GM18873 (cell line): ENCODE measurements at regions not wholly inside any gene's neighbourhood (a gene's known extent, or its start where the extent isn't known, plus 50 kb on each side); places are given as distances from the start of the nearest gene placed in this dataset.

ENCODE experiments used
- ATAC-seq: cut with Tn5 transposase; IDR thresholded peaks from one replicate; pipeline ENCODE4 v1.9.1; 2021; ENCODE audit warnings: mild to moderate bottlenecking, moderate library complexity, moderate number of reproducible peaks; ENCODE audit not compliant: unreplicated experiment, low FRiP score

- no peak for ATAC-seq
Measured at GRCh38 chr4:125365731-125366130, 51.0 kb downstream of the FAT4 start.

- ATAC-seq, result no peak
Measured at GRCh38 chr4:125368146-125368545, 53.4 kb downstream of the FAT4 start.

GRCh38 chr4:125368671-125369081 lies 53.9 kb downstream of the FAT4 start:
- ATAC-seq, result no peak

- ATAC-seq, result no peak
Measured at GRCh38 chr4:125369098-125369497, 54.3 kb downstream of the FAT4 start.

GRCh38 chr4:125370478-125370877 lies 55.7 kb downstream of the FAT4 start:
- ATAC-seq, result no peak

- no peak for ATAC-seq
Measured at GRCh38 chr4:125382995-125383394, 68.2 kb downstream of the FAT4 start.

- ATAC-seq, result no peak
Measured at GRCh38 chr4:125387770-125388169, 73.0 kb downstream of the FAT4 start.

- no peak for ATAC-seq
Measured at GRCh38 chr4:125388613-125389012, 73.9 kb downstream of the FAT4 start.

- no peak for ATAC-seq
Measured at GRCh38 chr4:125389713-125390112, 75.0 kb downstream of the FAT4 start.

GRCh38 chr4:125390126-125390525 lies 75.4 kb downstream of the FAT4 start:
- no peak for ATAC-seq

GRCh38 chr4:125390727-125391126 lies 76.0 kb downstream of the FAT4 start:
- no peak for ATAC-seq

GRCh38 chr4:125392694-125393093 lies 77.9 kb downstream of the FAT4 start:
- no peak for ATAC-seq

GRCh38 chr4:125393825-125394224 lies 79.1 kb downstream of the FAT4 start:
- ATAC-seq, result no peak

- ATAC-seq, result no peak
Measured at GRCh38 chr4:125397226-125397625, 82.5 kb downstream of the FAT4 start.

- ATAC-seq, result no peak
Measured at GRCh38 chr4:125398263-125399002, 83.7 kb downstream of the FAT4 start.

- no peak for ATAC-seq
Measured at GRCh38 chr4:125400756-125401155, 86.0 kb downstream of the FAT4 start.

- ATAC-seq, result no peak
Measured at GRCh38 chr4:125401784-125402183, 87.0 kb downstream of the FAT4 start.

GRCh38 chr4:125420526-125420925 lies 105.8 kb downstream of the FAT4 start:
- ATAC-seq, result no peak

GRCh38 chr4:125421547-125421946 lies 106.8 kb downstream of the FAT4 start:
- no peak for ATAC-seq

- no peak for ATAC-seq
Measured at GRCh38 chr4:125423124-125423523, 108.4 kb downstream of the FAT4 start.

- ATAC-seq, result no peak
Measured at GRCh38 chr4:125428832-125429231, 114.1 kb downstream of the FAT4 start.

GRCh38 chr4:125430086-125430485 lies 115.3 kb downstream of the FAT4 start:
- ATAC-seq, result no peak

GRCh38 chr4:125432078-125432477 lies 117.3 kb downstream of the FAT4 start:
- no peak for ATAC-seq
